ENCODE measurements at regions not wholly inside any gene's neighbourhood (a gene's known extent, or its start where the extent isn't known, plus 50 kb on each side); places are given as distances from the start of the nearest gene placed in this dataset.

- peak overlapping the region; percentile 77 for H3K4me2 ChIP-seq
- no peaks in the 10 kb centered on the region for H3K27me3 ChIP-seq
Measured at GRCh38 chr11:19370100-19370861, 129.5 kb upstream of the E2F8 start.

GRCh38 chr11:19368726-19369375 is 128.1 kb upstream of the E2F8 start:
- Histone ChIP-seq H3K9me3 (no peaks in the 10 kb centered on the region), H3K27ac (peak overlapping the region; percentile 64)

More at GRCh38 chr11:19370100-19370861, 129.5 kb upstream of the E2F8 start:
- Histone ChIP-seq H3K9me3 (no peaks in the 10 kb centered on the region), H4K20me1 (no peaks in the 10 kb centered on the region), H3K9ac (no peak overlapping the region), H3K27ac (peak overlapping the region; percentile 56), H3K4me1 (peaks cover 73% of the 10 kb centered on the region), H3K36me3 (no peaks in the 10 kb centered on the region), H3K4me3 (no peak overlapping the region)
- no peak for TF ChIP-seq Cebpa-rat (IDR thresholded peaks at IDR 0.05)

GRCh38 chr11:19366992-19367709 is 126.4 kb upstream of the E2F8 start:
- Histone ChIP-seq H3K4me3 (no peak overlapping the region), H3K4me2 (peak overlapping the region; percentile 77; the same call in 1 of the 2 replicates), H3K36me3 (no peaks in the 10 kb centered on the region), H3K27ac (0 out of 2 replicates have a peak overlapping the region, but pooled peaks have one; percentile 0), H3K27me3 (no peaks in the 10 kb centered on the region), H3K4me1 (peaks cover 70% of the 10 kb centered on the region), H3K9me3 (no peaks in the 10 kb centered on the region), H4K20me1 (no peaks in the 10 kb centered on the region), H3K9ac (no peak overlapping the region)
- no peak for TF ChIP-seq Cebpa-rat (IDR thresholded peaks at IDR 0.05)

More at GRCh38 chr11:19368726-19369375, 128.1 kb upstream of the E2F8 start:
- Histone ChIP-seq H3K27me3 (no peaks in the 10 kb centered on the region), H3K36me3 (no peaks in the 10 kb centered on the region), H3K4me2 (peak overlapping the region; percentile 77), H4K20me1 (no peaks in the 10 kb centered on the region), H3K4me1 (peaks cover 70% of the 10 kb centered on the region), H3K9ac (no peak overlapping the region), H3K4me3 (peak overlapping the region; percentile 19; the same call in 1 of the 2 replicates)
- peak; percentile 50; the same call in 1 of the 2 replicates for TF ChIP-seq Cebpa-rat (IDR thresholded peaks at IDR 0.05)

GRCh38 chr11:19365743-19366410 is 125.1 kb upstream of the E2F8 start:
- Histone ChIP-seq H4K20me1 (no peaks in the 10 kb centered on the region), H3K9me3 (no peaks in the 10 kb centered on the region), H3K4me2 (peak overlapping the region; percentile 48), H3K4me1 (peaks cover 59% of the 10 kb centered on the region), H3K4me3 (no peak overlapping the region), H3K36me3 (no peaks in the 10 kb centered on the region), H3K27me3 (no peaks in the 10 kb centered on the region), H3K9ac (no peak overlapping the region), H3K27ac (peak overlapping the region; percentile 39; the same call in 1 of the 2 replicates)
- no peak for TF ChIP-seq Cebpa-rat (IDR thresholded peaks at IDR 0.05)

- Histone ChIP-seq H3K36me3 (no peaks in the 10 kb centered on the region), H3K9ac (no peak overlapping the region), H3K27ac (peak overlapping the region; percentile 35; the same call in 1 of the 2 replicates), H3K4me2 (peak overlapping the region; percentile 85), H3K4me3 (no peak overlapping the region), H4K20me1 (no peaks in the 10 kb centered on the region), H3K27me3 (no peaks in the 10 kb centered on the region), H3K9me3 (no peaks in the 10 kb centered on the region), H3K4me1 (peaks cover 32% of the 10 kb centered on the region)
- TF ChIP-seq Cebpa-rat (IDR thresholded peaks at IDR 0.05), result no peak
Measured at GRCh38 chr11:19359221-19360000, 118.7 kb upstream of the E2F8 start.

- H4K20me1 ChIP-seq, result no peaks in the 10 kb centered on the region
- no peaks in the 10 kb centered on the region for H3K27me3 ChIP-seq
- no peak overlapping the region for H3K9ac ChIP-seq
- H3K4me2 ChIP-seq, result peak overlapping the region; percentile 42
- no peak overlapping the region for H3K4me3 ChIP-seq
- H3K27ac ChIP-seq, result no peak overlapping the region
- H3K9me3 ChIP-seq, result no peaks in the 10 kb centered on the region
- no peak for TF ChIP-seq Cebpa-rat (IDR thresholded peaks at IDR 0.05)
- H3K4me1 ChIP-seq, result peaks cover 37% of the 10 kb centered on the region
- no peaks in the 10 kb centered on the region for H3K36me3 ChIP-seq
Measured at GRCh38 chr11:19357943-19358342, 117.2 kb upstream of the E2F8 start.

GRCh38 chr11:19355601-19356000 is 114.9 kb upstream of the E2F8 start:
- H3K27me3 ChIP-seq, result no peaks in the 10 kb centered on the region
- no peak overlapping the region for H3K9ac ChIP-seq

GRCh38 chr11:19353287-19353850 is 112.6 kb upstream of the E2F8 start:
- no peaks in the 10 kb centered on the region for H3K36me3 ChIP-seq
- H3K27ac ChIP-seq, result no peak overlapping the region
- H3K9me3 ChIP-seq, result no peaks in the 10 kb centered on the region
- no peak overlapping the region for H3K4me3 ChIP-seq
- no peak overlapping the region for H3K9ac ChIP-seq
- H3K27me3 ChIP-seq, result no peaks in the 10 kb centered on the region
- TF ChIP-seq Cebpa-rat (IDR thresholded peaks at IDR 0.05), result no peak
- H3K4me1 ChIP-seq, result peaks cover 21% of the 10 kb centered on the region
- H3K4me2 ChIP-seq, result no peak overlapping the region
- no peaks in the 10 kb centered on the region for H4K20me1 ChIP-seq

More at GRCh38 chr11:19355601-19356000, 114.9 kb upstream of the E2F8 start:
- no peaks in the 10 kb centered on the region for H4K20me1 ChIP-seq
- no peak overlapping the region for H3K4me3 ChIP-seq
- H3K9me3 ChIP-seq, result no peaks in the 10 kb centered on the region
- no peaks in the 10 kb centered on the region for H3K36me3 ChIP-seq
- peaks cover 37% of the 10 kb centered on the region for H3K4me1 ChIP-seq
- H3K4me2 ChIP-seq, result no peak overlapping the region
- no peak overlapping the region for H3K27ac ChIP-seq
- TF ChIP-seq Cebpa-rat (IDR thresholded peaks at IDR 0.05), result no peak

All from BLaER1 (cell line).